DND-41 (cell line): ENCODE measurements at regions not wholly inside any gene's neighbourhood (a gene's known extent, or its start where the extent isn't known, plus 50 kb on each side); places are given as distances from the start of the nearest gene placed in this dataset.
"Not testable (repeated sequence)": the region's sequence is repeated elsewhere in the genome, so short reads cannot be mapped to it uniquely, and the experiment has no call there.

Source experiments
- ATAC-seq: fragments of 200-7000 bp; cut with Tn5 transposase; 3 replicates; pipeline ENCODE4 v1.9.1; 2021; ENCODE audit warnings: low read depth; ENCODE audit not compliant: insufficient read depth
- DNase-seq: peaks from one replicate; pipeline ENCODE4 v3.0.0-alpha.2; 2020
- H2AFZ ChIP-seq: 2 replicates; pipeline ENCODE4 v1.6.0; 2012; ENCODE audit warnings: low read depth, low read length
- H3K27ac ChIP-seq: 2 replicates; pipeline ENCODE4 v1.5.1; 2012; ENCODE audit warnings: low read length, inconsistent platforms
- H3K27me3 ChIP-seq: fragments of 200-600 bp; sonication (generic); 2 replicates; pipeline ENCODE4 v1.6.0; 2012; ENCODE audit warnings: low read length, mild to moderate bottlenecking, inconsistent platforms; ENCODE audit not compliant: insufficient read depth, poor library complexity
- H3K36me3 ChIP-seq: 2 replicates; pipeline ENCODE4 v1.5.1; 2012; ENCODE audit warnings: low read length, inconsistent platforms; ENCODE audit not compliant: insufficient read depth
- H3K4me1 ChIP-seq: 2 replicates; pipeline ENCODE4 v1.5.1; 2012; ENCODE audit warnings: mild to moderate bottlenecking, low read length; ENCODE audit not compliant: insufficient read depth
- H3K4me2 ChIP-seq: 2 replicates; pipeline ENCODE4 v1.6.0; 2012; ENCODE audit warnings: mild to moderate bottlenecking, moderate library complexity, low read length, inconsistent platforms; ENCODE audit not compliant: insufficient read depth
- H3K4me3 ChIP-seq, 2 experiments: fragments of 200-600 bp in 1 of 2; shearing (Covaris generic) in 1 of 2; 2 replicates each; pipeline ENCODE4 v1.5.1; 2012 to 2016; ENCODE audit warnings: inconsistent platforms in 2 of 2, low read length in 2 of 2, mild to moderate bottlenecking in 2 of 2, low read depth in 1 of 2, moderate library complexity in 1 of 2
- H3K79me2 ChIP-seq: 2 replicates; pipeline ENCODE4 v1.6.0; 2012; ENCODE audit warnings: low read length, inconsistent platforms; ENCODE audit not compliant: insufficient read depth
- H3K9ac ChIP-seq: 2 replicates; pipeline ENCODE4 v1.6.0; 2012; ENCODE audit warnings: low read depth, mild to moderate bottlenecking, inconsistent platforms, low read length, moderate library complexity
- H3K9me3 ChIP-seq: 2 replicates; pipeline ENCODE4 v1.5.1; 2012; ENCODE audit warnings: low read length, moderate library complexity, mild to moderate bottlenecking, inconsistent platforms; ENCODE audit not compliant: insufficient read depth, severe bottlenecking
- H4K20me1 ChIP-seq: 2 replicates; pipeline ENCODE4 v1.6.0; 2012; ENCODE audit warnings: low read length; ENCODE audit not compliant: insufficient read depth
- CTCF ChIP-seq: IDR thresholded peaks from 2 replicates; pipeline ENCODE4 v1.5.1; 2012; ENCODE audit warnings: borderline replicate concordance, low read length, moderate library complexity, mild to moderate bottlenecking; ENCODE audit not compliant: poor library complexity, severe bottlenecking; ENCODE audit errors: extremely low read depth

DNA sequence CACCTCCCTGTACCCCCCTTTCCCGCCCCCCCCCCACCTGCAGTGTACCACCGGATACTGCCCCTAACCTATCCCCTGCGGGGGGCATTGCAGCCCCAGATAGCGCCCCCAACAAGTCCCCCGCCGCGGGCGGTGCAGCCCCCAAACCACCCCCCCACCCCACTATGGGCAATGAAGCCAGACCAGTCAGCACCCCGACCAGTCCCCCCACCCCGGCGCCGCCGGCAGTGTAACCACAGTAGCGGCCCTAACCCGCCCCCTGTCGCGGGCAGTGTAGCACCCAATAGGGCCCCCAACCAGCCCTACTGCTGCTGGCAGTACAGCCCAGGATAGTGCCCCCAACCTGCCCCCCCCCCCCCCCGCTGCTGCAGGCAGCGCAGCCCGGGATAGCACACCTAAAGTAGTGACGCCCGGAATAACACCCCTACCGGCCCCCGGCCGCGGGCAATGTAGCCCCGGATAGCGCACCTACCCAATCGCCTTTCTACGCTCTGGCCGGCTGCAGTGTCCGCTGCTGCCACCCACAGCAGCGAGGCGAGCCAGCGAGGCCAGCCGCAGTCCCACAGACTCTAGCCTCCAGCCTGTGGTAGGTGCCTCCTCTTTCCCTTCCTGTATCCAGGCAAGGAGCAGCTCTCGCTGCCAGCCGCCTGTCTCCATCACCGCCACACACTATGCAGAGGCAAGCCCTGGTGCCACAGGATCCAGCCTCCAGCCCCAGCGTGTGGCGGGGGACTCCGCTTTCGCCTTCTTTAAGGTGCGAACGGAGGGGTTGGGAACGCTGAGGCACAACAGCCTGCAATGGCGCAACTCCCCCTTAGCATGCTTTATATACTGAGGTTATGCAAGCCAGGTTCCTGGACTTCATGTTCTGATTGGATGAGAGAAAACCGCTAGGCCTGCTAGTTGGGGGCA, 229.3 kb downstream of the LIPI start:
- not testable (repeated sequence) for H4K20me1 ChIP-seq, H3K9me3 ChIP-seq, DNase-seq, H3K27ac ChIP-seq, H3K9ac ChIP-seq, H3K36me3 ChIP-seq, ATAC-seq, H3K4me1 ChIP-seq, H3K4me3 ChIP-seq, H3K27me3 ChIP-seq, H2AFZ ChIP-seq
- peaks cover 13% of the 10 kb centered on the region for H3K79me2 ChIP-seq
- peak overlapping the region; percentile 82; the same call in 1 of the 2 replicates for H3K4me2 ChIP-seq

GRCh38 chr21:13980115-13980662, 230.6 kb downstream of the LIPI start:
- not testable (repeated sequence) for H3K9me3 ChIP-seq, H3K4me1 ChIP-seq, H3K36me3 ChIP-seq, H4K20me1 ChIP-seq, H3K27me3 ChIP-seq
- ATAC-seq (peak; percentile 87), DNase-seq (peak; percentile 96)
- Histone ChIP-seq H3K9ac (peak overlapping the region; percentile 64), H3K27ac (peak overlapping the region; percentile 77), H3K4me2 (peak overlapping the region; percentile 82), H3K4me3 (peak overlapping the region; percentile 41 to 84; a peak in 3 of 4 replicates), H3K79me2 (peaks cover 13% of the 10 kb centered on the region), H2AFZ (peak overlapping the region; percentile 87)
- TF ChIP-seq CTCF: peak; percentile 79

DNA sequence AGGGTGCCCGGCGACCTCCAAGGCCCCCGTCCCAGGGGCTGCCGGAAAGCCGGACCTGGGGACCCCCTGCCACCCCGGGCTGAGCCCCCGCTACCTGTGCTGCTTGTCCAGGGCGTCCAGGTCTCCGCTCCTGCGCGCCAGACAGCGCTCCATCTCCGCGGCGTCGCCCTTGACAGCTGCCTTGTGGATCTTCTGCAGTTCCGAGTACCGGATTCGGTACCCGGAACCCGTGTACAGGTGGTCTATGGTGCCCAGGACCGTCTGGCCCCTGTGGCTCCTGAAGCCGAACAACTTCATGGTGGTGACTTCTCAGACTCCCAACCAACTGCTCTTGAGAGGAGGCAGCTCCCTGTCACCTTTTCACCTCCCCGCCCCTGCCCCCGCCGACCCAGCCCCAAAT, 231.1 kb downstream of the LIPI start:
- DNase-seq, H3K4me1 ChIP-seq, H3K36me3 ChIP-seq, H3K27me3 ChIP-seq, H3K9me3 ChIP-seq, H4K20me1 ChIP-seq: not testable (repeated sequence)
- H3K79me2 ChIP-seq: peaks cover 13% of the 10 kb centered on the region
- ATAC-seq: peak; percentile 37
- H3K9ac ChIP-seq: peak overlapping the region; percentile 64
- H3K27ac ChIP-seq: peak overlapping the region; percentile 77
- peak overlapping the region; percentile 77 for H2AFZ ChIP-seq
- H3K4me2 ChIP-seq: peak overlapping the region; percentile 82
- peak overlapping the region; percentile 41 to 84; a peak in 3 of 4 replicates for H3K4me3 ChIP-seq

DNA sequence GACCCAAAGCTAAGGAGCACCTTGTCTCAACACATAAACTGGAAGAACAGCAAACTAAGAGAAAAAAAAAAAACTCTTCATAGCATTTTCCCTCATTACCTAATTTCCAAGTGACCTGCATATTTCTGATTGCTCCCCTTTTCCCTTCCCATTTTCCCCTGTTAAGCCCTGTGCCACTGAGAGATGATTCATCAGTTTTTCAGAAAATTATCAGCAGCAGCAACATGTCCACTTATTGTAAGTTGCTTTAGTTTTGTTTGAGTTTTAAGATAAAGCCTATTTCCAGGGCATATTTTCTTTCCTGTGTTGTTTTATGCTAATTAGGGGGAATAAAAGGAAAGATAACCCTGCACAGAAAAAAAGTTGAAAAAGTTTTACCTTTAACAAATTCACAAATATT, 236.2 kb downstream of the LIPI start:
- not testable (repeated sequence) for H3K27ac ChIP-seq, H3K9ac ChIP-seq, H3K4me1 ChIP-seq, H3K4me2 ChIP-seq, DNase-seq, ATAC-seq, H4K20me1 ChIP-seq, H3K9me3 ChIP-seq, H2AFZ ChIP-seq, H3K27me3 ChIP-seq, H3K79me2 ChIP-seq, H3K4me3 ChIP-seq, H3K36me3 ChIP-seq

GRCh38 chr21:13969853-13970252, 240.9 kb downstream of the LIPI start:
- ATAC-seq, H3K4me3 ChIP-seq: not testable (repeated sequence)

DNA sequence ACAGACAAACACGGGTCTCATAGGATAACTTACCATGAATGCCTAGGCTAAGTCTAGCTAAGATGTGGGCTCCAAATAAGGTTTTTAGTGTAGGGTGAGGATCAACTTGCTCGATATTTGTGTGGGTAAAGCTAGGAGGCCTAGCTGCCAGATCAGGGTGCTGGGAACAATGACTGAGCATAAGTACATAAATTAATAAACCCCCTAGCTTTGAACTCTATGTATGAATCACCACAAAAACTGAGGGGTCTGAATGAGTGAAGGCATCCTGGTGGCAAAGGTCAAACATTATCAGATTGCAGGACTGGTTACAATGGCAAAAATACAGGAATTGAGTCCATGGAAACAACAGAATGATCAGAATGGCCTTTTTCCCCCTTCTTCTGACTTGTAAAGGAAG, 241.8 kb downstream of the LIPI start:
- H3K4me1 ChIP-seq, H3K79me2 ChIP-seq, DNase-seq, H3K27ac ChIP-seq, ATAC-seq, H3K4me3 ChIP-seq, H3K9me3 ChIP-seq, H3K27me3 ChIP-seq, H3K36me3 ChIP-seq, H2AFZ ChIP-seq, H3K9ac ChIP-seq, H3K4me2 ChIP-seq, H4K20me1 ChIP-seq: not testable (repeated sequence)

More at GRCh38 chr21:13969853-13970252, 240.9 kb downstream of the LIPI start:
- not testable (repeated sequence) for H3K27me3 ChIP-seq, H3K27ac ChIP-seq, DNase-seq, H3K79me2 ChIP-seq, H3K36me3 ChIP-seq, H3K9me3 ChIP-seq, H3K9ac ChIP-seq, H4K20me1 ChIP-seq, H3K4me2 ChIP-seq, H2AFZ ChIP-seq, H3K4me1 ChIP-seq

DNA sequence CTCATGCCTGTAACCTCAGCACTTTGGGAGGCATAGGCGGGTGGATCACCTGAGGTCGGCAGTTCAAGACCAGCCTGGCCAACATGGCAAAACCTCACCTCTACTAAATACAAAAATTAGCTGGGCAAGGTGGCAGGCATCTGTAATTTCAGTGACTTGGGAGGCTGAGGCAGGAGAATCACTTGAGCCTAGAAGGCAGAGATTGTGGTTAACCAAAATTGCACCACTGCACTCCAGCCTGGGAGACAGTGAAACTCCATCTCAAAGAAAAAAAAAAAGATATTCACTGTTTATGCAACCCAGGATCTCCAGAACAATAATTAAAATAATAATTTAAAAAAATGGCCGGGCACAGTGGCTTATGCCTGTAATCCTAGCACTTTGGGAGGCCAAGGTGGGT, 247.5 kb downstream of the LIPI start:
- H3K79me2 ChIP-seq, H3K4me3 ChIP-seq, H2AFZ ChIP-seq, H4K20me1 ChIP-seq, H3K9me3 ChIP-seq, H3K4me2 ChIP-seq, H3K27me3 ChIP-seq, H3K4me1 ChIP-seq, H3K27ac ChIP-seq, H3K36me3 ChIP-seq, H3K9ac ChIP-seq: not testable (repeated sequence)
- DNase-seq (peak; percentile 26), ATAC-seq (peak; percentile 88)
